GM21529 (cell line): ENCODE measurements at regions not wholly inside any gene's neighbourhood (a gene's known extent, or its start where the extent isn't known, plus 50 kb on each side); places are given as distances from the start of the nearest gene placed in this dataset.

ENCODE experiments used
- ATAC-seq: cut with Tn5 transposase; IDR thresholded peaks from one replicate; pipeline ENCODE4 v1.9.1; 2021; ENCODE audit not compliant: unreplicated experiment

GRCh38 chr12:98329589-98329988 lies 185.8 kb upstream of the TMPO start:
- no peak for ATAC-seq

GRCh38 chr12:98332642-98333041 lies 182.7 kb upstream of the TMPO start:
- ATAC-seq: no peak

GRCh38 chr12:98334768-98335167 lies 180.6 kb upstream of the TMPO start:
- no peak for ATAC-seq

- ATAC-seq: no peak
Measured at GRCh38 chr12:98341026-98341425, 174.4 kb upstream of the TMPO start.

GRCh38 chr12:98341732-98342131 lies 173.7 kb upstream of the TMPO start:
- no peak for ATAC-seq

- ATAC-seq: peak; percentile 43
Measured at GRCh38 chr12:98343002-98343567, 172.3 kb upstream of the TMPO start.

- ATAC-seq: no peak
Measured at GRCh38 chr12:98344046-98344930, 171.1 kb upstream of the TMPO start.

- no peak for ATAC-seq
Measured at GRCh38 chr12:98345308-98345876, 170.0 kb upstream of the TMPO start.

GRCh38 chr12:98351089-98351488 lies 164.3 kb upstream of the TMPO start:
- ATAC-seq: no peak

GRCh38 chr12:98351784-98352183 lies 163.6 kb upstream of the TMPO start:
- no peak for ATAC-seq

- peak; percentile 52 for ATAC-seq
Measured at GRCh38 chr12:98352218-98352811, 163.1 kb upstream of the TMPO start.

- peak; percentile 5 for ATAC-seq
Measured at GRCh38 chr12:98352835-98353234, 162.6 kb upstream of the TMPO start.

- no peak for ATAC-seq
Measured at GRCh38 chr12:98354520-98355035, 160.8 kb upstream of the TMPO start.

- ATAC-seq: no peak
Measured at GRCh38 chr12:98355322-98355721, 160.1 kb upstream of the TMPO start.

- ATAC-seq: no peak
Measured at GRCh38 chr12:98355933-98356332, 159.5 kb upstream of the TMPO start.

- no peak for ATAC-seq
Measured at GRCh38 chr12:98358144-98358543, 157.2 kb upstream of the TMPO start.

- ATAC-seq: no peak
Measured at GRCh38 chr12:98359856-98360255, 155.5 kb upstream of the TMPO start.

- no peak for ATAC-seq
Measured at GRCh38 chr12:98360401-98360800, 155.0 kb upstream of the TMPO start.

- ATAC-seq: no peak
Measured at GRCh38 chr12:98369581-98369980, 145.8 kb upstream of the TMPO start.

- ATAC-seq: no peak
Measured at GRCh38 chr12:98370976-98371375, 144.4 kb upstream of the TMPO start.

GRCh38 chr12:98371419-98371818 lies 144.0 kb upstream of the TMPO start:
- no peak for ATAC-seq
